Stomach smooth muscle (tissue), 2 donors: ENCODE measurements at regions not wholly inside any gene's neighbourhood (a gene's known extent, or its start where the extent isn't known, plus 50 kb on each side); places are given as distances from the start of the nearest gene placed in this dataset.

Experiments
- H3K27ac ChIP-seq: one replicate; pipeline ENCODE4 v1.7.0; 2013; ENCODE audit warnings: mild to moderate bottlenecking, low read length, inconsistent platforms
- H3K27me3 ChIP-seq, 2 donors: one replicate each; pipeline ENCODE4 v1.7.0; 2013; ENCODE audit warnings: low read length in 2 of 2; ENCODE audit not compliant: insufficient read depth in 2 of 2, control insufficient read depth in 1 of 2
- H3K36me3 ChIP-seq, 2 donors: one replicate each; pipeline ENCODE4 v1.7.0; 2013; ENCODE audit warnings: low read length in 2 of 2; ENCODE audit not compliant: control insufficient read depth in 2 of 2, insufficient read depth in 2 of 2
- H3K4me1 ChIP-seq: one replicate; pipeline ENCODE4 v1.7.0; 2013; ENCODE audit warnings: low read length; ENCODE audit not compliant: control insufficient read depth, insufficient read depth
- H3K4me3 ChIP-seq, 2 donors: one replicate each; pipeline ENCODE4 v1.7.0; 2013; ENCODE audit warnings: low read length in 2 of 2
- H3K9ac ChIP-seq, 2 donors: one replicate each; pipeline ENCODE4 v1.7.0; 2013; ENCODE audit warnings: low read length in 2 of 2, mild to moderate bottlenecking in 1 of 2
- H3K9me3 ChIP-seq, 2 donors: one replicate each; pipeline ENCODE4 v1.7.0; 2013; ENCODE audit warnings: low read length in 2 of 2; ENCODE audit not compliant: control insufficient read depth in 2 of 2
- donor health status: healthy.
- donor health status: Pancreatic carcinoma.

DNA sequence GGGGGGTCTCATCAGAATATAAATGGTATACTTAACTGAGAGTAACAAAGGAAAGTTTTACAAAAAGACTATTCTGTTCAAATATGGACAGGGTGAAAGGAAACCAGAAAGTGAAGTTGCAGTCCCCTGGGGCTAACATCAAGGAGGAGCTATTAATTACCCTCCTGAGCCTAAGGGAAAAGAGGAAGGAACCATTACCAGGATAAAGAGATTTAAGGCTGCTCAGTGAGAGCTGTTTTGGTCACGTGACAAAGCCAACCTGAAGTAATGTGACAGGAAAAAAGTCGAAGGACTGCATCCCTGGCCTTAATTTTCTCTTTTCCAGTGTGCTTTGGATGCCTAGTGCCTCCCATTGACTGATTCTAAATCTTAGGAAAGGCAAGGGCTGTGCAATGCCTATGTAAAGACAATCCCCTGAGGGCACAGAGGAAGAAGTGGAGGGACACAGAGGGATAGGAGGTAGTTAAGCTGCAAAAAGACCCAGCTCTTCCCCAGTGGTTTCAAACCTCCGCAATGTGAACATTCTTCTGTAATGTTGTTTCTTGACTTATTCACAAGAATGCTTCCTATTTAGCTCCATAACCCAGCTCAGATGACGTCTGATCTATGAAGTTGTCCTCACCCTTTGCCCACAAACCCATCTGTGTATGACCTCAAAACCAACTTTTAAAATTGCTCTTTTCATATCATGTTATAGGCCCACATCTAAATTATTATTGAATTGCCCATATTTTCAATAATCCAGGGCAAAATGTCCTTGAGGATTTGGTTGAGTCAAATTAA, 187.7 kb upstream of the DCN start:
- Histone ChIP-seq H3K9ac (no peak overlapping the region), H3K27ac (no peak overlapping the region), H3K27me3 (no peaks in the 10 kb centered on the region), H3K4me1 (no peaks in the 10 kb centered on the region), H3K36me3 (no peaks in the 10 kb centered on the region), H3K9me3 (no peaks in the 10 kb centered on the region), H3K4me3 (no peak overlapping the region)

DNA sequence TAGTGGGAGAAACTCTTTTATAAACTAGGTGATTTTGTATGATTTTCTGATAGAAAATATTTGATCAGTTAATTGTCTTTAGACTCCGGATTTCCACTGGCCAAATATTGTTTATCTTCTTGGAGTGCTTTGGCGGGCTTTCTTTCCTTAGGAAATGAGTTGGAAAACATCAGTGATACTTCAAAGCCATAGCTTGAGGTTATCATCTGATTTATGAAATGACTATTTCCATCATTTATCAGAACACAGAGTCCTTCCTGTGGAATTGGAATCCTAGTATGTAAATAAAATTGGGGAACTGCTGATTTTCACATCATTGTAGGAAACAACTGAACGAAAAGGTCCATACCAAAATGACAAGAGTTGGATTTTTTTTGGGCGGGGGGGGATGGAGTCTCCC, 186.0 kb upstream of the DCN start:
- Histone ChIP-seq H3K36me3 (no peaks in the 10 kb centered on the region), H3K4me1 (no peaks in the 10 kb centered on the region), H3K9me3 (no peaks in the 10 kb centered on the region), H3K9ac (no peak overlapping the region), H3K4me3 (no peak overlapping the region), H3K27ac (no peak overlapping the region), H3K27me3 (no peaks in the 10 kb centered on the region)

- Histone ChIP-seq H3K36me3 (no peaks in the 10 kb centered on the region), H3K4me3 (no peak overlapping the region), H3K9ac (no peak overlapping the region), H3K9me3 (no peaks in the 10 kb centered on the region), H3K4me1 (no peaks in the 10 kb centered on the region), H3K27me3 (no peaks in the 10 kb centered on the region), H3K27ac (no peak overlapping the region)
Measured at GRCh38 chr12:91367234-91367849, 184.7 kb upstream of the DCN start.

GRCh38 chr12:91364471-91365184, 182.0 kb upstream of the DCN start:
- no peak overlapping the region for H3K9ac ChIP-seq
- H3K9me3 ChIP-seq, result no peaks in the 10 kb centered on the region
- no peaks in the 10 kb centered on the region for H3K36me3 ChIP-seq
- H3K27ac ChIP-seq, result no peak overlapping the region
- no peaks in the 10 kb centered on the region for H3K4me1 ChIP-seq
- no peak overlapping the region for H3K4me3 ChIP-seq
- H3K27me3 ChIP-seq, result no peaks in the 10 kb centered on the region

- Histone ChIP-seq H3K36me3 (no peaks in the 10 kb centered on the region), H3K9ac (no peak overlapping the region), H3K4me1 (no peaks in the 10 kb centered on the region), H3K9me3 (no peaks in the 10 kb centered on the region), H3K4me3 (no peak overlapping the region), H3K27me3 (no peaks in the 10 kb centered on the region), H3K27ac (no peak overlapping the region)
Measured at GRCh38 chr12:91361864-91362263, 179.2 kb upstream of the DCN start.

DNA sequence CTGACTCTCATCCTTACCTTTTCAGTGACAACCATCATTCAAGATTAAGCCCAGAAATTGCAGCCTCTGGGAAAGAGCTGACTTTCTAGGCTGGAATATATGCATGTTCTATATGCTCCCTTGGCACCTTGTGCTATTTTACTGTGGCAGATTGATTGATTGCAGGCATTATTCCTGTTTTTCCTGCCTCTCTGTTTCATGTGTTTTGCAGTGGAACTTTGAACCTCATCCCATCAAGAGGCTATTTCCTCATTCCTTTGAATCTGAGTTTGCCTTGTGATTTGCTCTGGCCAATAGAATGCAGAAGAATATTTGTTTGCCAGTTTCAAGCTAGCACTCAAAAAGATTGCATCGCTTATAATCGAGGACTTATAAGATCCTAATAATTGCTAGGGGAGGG, 174.8 kb upstream of the DCN start:
- H3K27ac ChIP-seq, result no peak overlapping the region
- no peaks in the 10 kb centered on the region for H3K9me3 ChIP-seq
- no peaks in the 10 kb centered on the region for H3K36me3 ChIP-seq
- no peaks in the 10 kb centered on the region for H3K4me1 ChIP-seq
- no peak overlapping the region for H3K4me3 ChIP-seq
- H3K9ac ChIP-seq, result no peak overlapping the region
- no peaks in the 10 kb centered on the region for H3K27me3 ChIP-seq

DNA sequence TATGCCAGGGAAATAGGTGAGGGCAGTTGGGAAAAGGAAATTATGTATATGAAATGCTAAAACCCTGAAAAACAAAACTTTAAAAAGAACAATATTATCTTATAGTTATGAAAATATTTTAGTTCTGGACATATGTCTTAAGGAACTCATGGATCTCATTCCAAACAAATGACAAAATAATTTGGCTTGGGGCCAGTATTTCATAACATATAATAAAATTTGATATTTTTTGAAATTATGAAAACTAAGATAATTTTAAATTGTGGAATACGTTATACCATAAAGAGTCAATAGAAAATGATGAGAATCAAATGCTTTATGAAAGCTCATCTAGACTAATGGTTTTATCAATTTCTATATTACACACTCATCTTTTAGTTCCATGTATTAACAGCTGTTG, 173.8 kb upstream of the DCN start:
- no peaks in the 10 kb centered on the region for H3K4me1 ChIP-seq
- H3K36me3 ChIP-seq, result no peaks in the 10 kb centered on the region
- H3K9ac ChIP-seq, result no peak overlapping the region
- H3K27ac ChIP-seq, result no peak overlapping the region
- H3K9me3 ChIP-seq, result no peaks in the 10 kb centered on the region
- H3K27me3 ChIP-seq, result no peaks in the 10 kb centered on the region
- no peak overlapping the region for H3K4me3 ChIP-seq

DNA sequence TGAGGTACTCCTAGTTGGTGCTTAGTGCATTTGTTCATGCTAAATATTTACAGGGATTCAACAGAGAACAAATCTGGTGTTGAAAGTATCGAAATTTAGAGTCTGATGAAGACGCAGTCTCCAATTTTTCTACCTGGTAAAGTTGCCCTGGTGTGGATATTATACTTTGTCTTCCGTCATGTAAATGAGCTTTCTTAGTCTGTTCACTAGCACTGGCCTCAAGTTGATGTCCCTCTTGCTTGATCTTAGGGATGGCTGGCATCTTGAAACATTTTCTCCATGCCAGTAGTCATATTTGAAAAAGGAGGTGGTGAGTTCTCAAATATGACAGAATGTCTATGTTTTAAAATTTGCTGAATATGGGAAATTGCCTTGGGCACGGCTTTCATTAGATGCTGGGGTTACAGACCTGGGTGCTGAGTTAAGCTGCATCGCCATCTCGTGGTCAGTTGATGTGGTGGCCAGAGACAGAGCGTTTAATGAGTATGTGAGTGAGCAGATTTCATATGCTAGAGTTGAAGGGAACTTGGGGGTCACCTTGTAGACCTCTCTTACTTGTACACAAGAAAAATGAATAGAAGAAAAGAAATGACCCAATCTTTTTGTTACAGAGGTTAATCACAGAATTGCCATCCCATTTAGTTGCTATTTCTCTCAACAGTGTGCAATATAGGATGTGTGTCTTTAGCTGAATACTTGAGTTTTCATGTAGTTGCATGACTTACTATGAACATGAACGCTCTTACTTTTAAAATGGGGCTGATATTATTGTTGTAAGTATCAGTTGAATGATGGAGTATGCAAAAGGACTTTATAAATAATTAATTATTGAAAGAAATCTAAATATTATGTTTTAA, 172.8 kb upstream of the DCN start:
- Histone ChIP-seq H3K27me3 (no peaks in the 10 kb centered on the region), H3K36me3 (no peaks in the 10 kb centered on the region), H3K27ac (no peak overlapping the region), H3K9me3 (no peaks in the 10 kb centered on the region), H3K4me3 (no peak overlapping the region), H3K9ac (no peak overlapping the region), H3K4me1 (no peaks in the 10 kb centered on the region)

DNA sequence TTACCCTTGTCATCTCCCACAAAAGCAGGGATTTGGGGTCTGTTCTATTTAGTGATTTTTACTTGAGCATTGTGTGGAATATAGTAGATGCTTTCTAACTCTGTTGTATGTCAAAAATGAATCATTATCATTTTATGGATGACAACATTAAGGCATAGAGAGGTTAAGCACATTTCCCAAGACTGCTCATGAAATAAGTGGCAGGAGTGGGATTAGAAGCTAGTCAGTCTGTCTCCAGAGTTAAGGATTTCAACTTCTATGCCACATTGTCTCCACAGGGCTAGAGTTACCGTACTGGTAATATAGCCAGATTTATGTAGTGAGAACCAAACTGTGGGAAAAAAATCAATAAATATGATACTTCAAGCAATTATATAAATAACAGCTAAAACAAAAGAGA, 170.6 kb upstream of the DCN start:
- H3K36me3 ChIP-seq, result no peaks in the 10 kb centered on the region
- no peak overlapping the region for H3K9ac ChIP-seq
- H3K27me3 ChIP-seq, result no peaks in the 10 kb centered on the region

GRCh38 chr12:91349476-91349875, 166.9 kb upstream of the DCN start:
- Histone ChIP-seq H3K27me3 (no peaks in the 10 kb centered on the region), H3K4me3 (no peak overlapping the region), H3K9ac (no peak overlapping the region), H3K36me3 (no peaks in the 10 kb centered on the region), H3K9me3 (no peaks in the 10 kb centered on the region), H3K27ac (no peak overlapping the region), H3K4me1 (no peaks in the 10 kb centered on the region)

More for the DNA sequence above, 170.6 kb upstream of the DCN start:
- H3K4me3 ChIP-seq, result no peak overlapping the region
- H3K9me3 ChIP-seq, result no peaks in the 10 kb centered on the region
- H3K4me1 ChIP-seq, result no peaks in the 10 kb centered on the region
- H3K27ac ChIP-seq, result no peak overlapping the region
